A549 (cell line): ENCODE measurements at regions not wholly inside any gene's neighbourhood (a gene's known extent, or its start where the extent isn't known, plus 50 kb on each side); places are given as distances from the start of the nearest gene placed in this dataset.

Source experiments
- ATAC-seq, 2 experiments: fragments of 200-7000 bp in 1 of 2; fragments of >200 bp in 1 of 2; cut with Nextera tagmentation in 1 of 2; cut with Tn5 transposase in 1 of 2; 3 replicates each; pipeline versions ENCODE4 v1.8.0 to v1.9.1; 2018 to 2020; ENCODE audit warnings: mild to moderate bottlenecking in 1 of 2, moderate library complexity in 1 of 2
- CTCF ChIA-PET: fragments of 300-600 bp; sonication (Branson Sonifier 250); formaldehyde crosslinking; extraction: SDS; loops from one replicate; lab custom pipeline; 2021; ENCODE audit warnings: antibody characterized with exemption, inconsistent platforms; lab: Yijun Ruan, JAX
- POLR2A ChIA-PET: fragments of 350-600 bp; formaldehyde crosslinking; extraction: SDS; loops from one replicate; lab custom pipeline; 2021; ENCODE audit warnings: antibody characterized with exemption, inconsistent platforms; lab: Yijun Ruan, JAX
- DNase-seq, 2 experiments: peaks; one replicate each; pipeline versions ENCODE4 v3.0.0 to v3.0.0-alpha.2; 2011 to 2016; ENCODE audit warnings: low read depth in 1 of 2, low spot score in 1 of 2
- FAIRE-seq: peaks from 2 replicates; lab custom pipeline; 2011; peaks lifted over from hg19 to GRCh38; lab: Jason Lieb, UNC
- H3K27ac ChIP-seq, 2 experiments: fragments of >200 bp; sonication (Bioruptor Twin); formaldehyde crosslinking; 3 replicates each; pipeline ENCODE4 v1.5.1; 2016 to 2017
- H3K4me1 ChIP-seq: fragments of >200 bp; sonication (Bioruptor Twin); formaldehyde crosslinking; 3 replicates; pipeline ENCODE4 v1.6.1; 2016
- H3K4me2 ChIP-seq: fragments of >200 bp; sonication (Bioruptor Twin); formaldehyde crosslinking; 3 replicates; pipeline ENCODE4 v1.6.1; 2016
- H3K4me3 ChIP-seq: fragments of >200 bp; sonication (Bioruptor Twin); formaldehyde crosslinking; 3 replicates; pipeline ENCODE4 v1.5.1; 2016
- H3K9me3 ChIP-seq: fragments of >200 bp; sonication (Bioruptor Twin); formaldehyde crosslinking; 3 replicates; pipeline ENCODE4 v1.6.1; 2016
- BCL3 ChIP-seq: fragments of >200 bp; sonication (Bioruptor Twin); formaldehyde crosslinking; IDR thresholded peaks from 3 replicates; pipeline ENCODE4 v1.6.1; 2016
- CHD2 ChIP-seq: fragments of 150-350 bp; IDR thresholded peaks from 2 replicates; pipeline ENCODE4 v1.6.1; 2014; ENCODE audit warnings: low read length; ENCODE audit not compliant: partially characterized antibody
- EHF ChIP-seq: fragments of 250-450 bp; sonication (Bioruptor Pico); IDR thresholded peaks from 2 replicates; pipeline ENCODE4 v1.5.0; 2020; ENCODE audit warnings: mild to moderate bottlenecking
- EP300 ChIP-seq, 2 experiments: fragments of >200 bp; sonication (Bioruptor Twin); formaldehyde crosslinking; IDR thresholded peaks; 2 replicates in 1 of 2; 3 replicates in 1 of 2; pipeline ENCODE4 v1.6.1; 2016 to 2017
- GATA3 ChIP-seq: IDR thresholded peaks from 2 replicates; pipeline ENCODE4 v1.6.1; 2012; ENCODE audit warnings: borderline replicate concordance
- HES2 ChIP-seq: fragments of >200 bp; sonication (Bioruptor Twin); formaldehyde crosslinking; IDR thresholded peaks from 2 replicates; pipeline ENCODE4 v1.6.1; 2016
- HEYL ChIP-seq: fragments of 250-450 bp; sonication (Bioruptor Pico); IDR thresholded peaks from 2 replicates; pipeline ENCODE4 v1.8.0; 2021; ENCODE audit warnings: mild to moderate bottlenecking, moderate library complexity
- JUN ChIP-seq, 2 experiments: fragments of >200 bp; sonication (Bioruptor Twin); formaldehyde crosslinking; IDR thresholded peaks; 2 replicates in 1 of 2; 3 replicates in 1 of 2; pipeline ENCODE4 v1.6.1; 2016 to 2017
- JUNB ChIP-seq: fragments of >200 bp; sonication (Bioruptor Twin); formaldehyde crosslinking; IDR thresholded peaks from 2 replicates; pipeline ENCODE4 v1.6.1; 2016
- KDM5A ChIP-seq: fragments of 200-600 bp; sonication (generic); IDR thresholded peaks from 2 replicates; pipeline ENCODE4 v1.6.1; 2016; ENCODE audit warnings: antibody characterized with exemption, mild to moderate bottlenecking
- MAX ChIP-seq: IDR thresholded peaks from 2 replicates; pipeline ENCODE4 v1.6.1; 2012
- MYC ChIP-seq: IDR thresholded peaks from 2 replicates; pipeline ENCODE4 v1.6.1; 2012; ENCODE audit warnings: mild to moderate bottlenecking, inconsistent platforms, low read length, improper control_type of control experiment, borderline replicate concordance
- NR3C1 ChIP-seq: fragments of >200 bp; sonication (Bioruptor Twin); formaldehyde crosslinking; IDR thresholded peaks from 3 replicates; pipeline ENCODE4 v1.6.1; 2017
- PBX3 ChIP-seq: IDR thresholded peaks from 2 replicates; pipeline ENCODE4 v1.6.1; 2012
- PHF8 ChIP-seq: fragments of 200-600 bp; sonication (generic); IDR thresholded peaks from 2 replicates; pipeline ENCODE4 v1.6.1; 2016; ENCODE audit warnings: low read depth, mild to moderate bottlenecking, antibody characterized with exemption, moderate library complexity, borderline replicate concordance
- POLR2AphosphoS2 ChIP-seq: conservative IDR thresholded peaks from 2 replicates; pipeline ENCODE4 v1.6.1; 2012; ENCODE audit warnings: low read length, improper control_type of control experiment, inconsistent platforms
- RAD21 ChIP-seq, 2 experiments: fragments of >200 bp in 1 of 2; sonication (Bioruptor Twin) in 1 of 2; formaldehyde crosslinking in 1 of 2; IDR thresholded peaks in 1 of 2; conservative IDR thresholded peaks in 1 of 2; 2 replicates in 1 of 2; 3 replicates in 1 of 2; pipeline ENCODE4 v1.6.1; 2012 to 2018; ENCODE audit warnings: inconsistent platforms in 1 of 2
- REST ChIP-seq: fragments of 200-600 bp; sonication (generic); IDR thresholded peaks from 2 replicates; pipeline ENCODE4 v1.6.1; 2016; ENCODE audit warnings: antibody characterized with exemption, mild to moderate bottlenecking, moderate library complexity
- SMC3 ChIP-seq: fragments of >200 bp; sonication (Bioruptor Twin); formaldehyde crosslinking; IDR thresholded peaks from 3 replicates; pipeline ENCODE4 v1.6.1; 2018; ENCODE audit warnings: inconsistent platforms
- SREBF2 ChIP-seq: fragments of 450-650 bp; IDR thresholded peaks from 2 replicates; pipeline ENCODE4 v1.6.1; 2014; ENCODE audit warnings: mild to moderate bottlenecking, moderate library complexity
- TFCP2L1 ChIP-seq: fragments of 250-450 bp; sonication (Bioruptor Pico); IDR thresholded peaks from 2 replicates; pipeline ENCODE4 v1.5.0; 2021; ENCODE audit warnings: mild to moderate bottlenecking
- TP53 ChIP-seq: fragments of 250-450 bp; sonication (Bioruptor Pico); IDR thresholded peaks from 2 replicates; pipeline ENCODE4 v1.5.0; 2021; ENCODE audit warnings: mild to moderate bottlenecking, moderate library complexity
- ZC3H11A ChIP-seq: fragments of 450-650 bp; IDR thresholded peaks from 2 replicates; pipeline ENCODE4 v1.6.1; 2014; ENCODE audit warnings: antibody characterized with exemption, mild to moderate bottlenecking
- ZNF302 ChIP-seq: fragments of 250-450 bp; sonication (Bioruptor Pico); IDR thresholded peaks from 2 replicates; pipeline ENCODE4 v1.9.0; 2021; ENCODE audit warnings: inconsistent platforms, mild to moderate bottlenecking, moderate library complexity
- WGBS: methylation state at CpG from one replicate; pipeline ENCODE4 v1.1.6; 2017; ENCODE audit errors: missing lambda C conversion rate; 5-methylcytosine and 5-hydroxymethylcytosine counted together

- ATAC-seq (no peak), FAIRE-seq (no peak), DNase-seq (no peak)
- H3K27ac ChIP-seq: no peak overlapping the region
- no peak overlapping the region for H3K4me3 ChIP-seq
- no peaks in the 10 kb centered on the region; the same call in 2 of the 3 replicates for H3K9me3 ChIP-seq
- POLR2A ChIA-PET: no interaction called here
- TF ChIP-seq HES2: no peak
- TF ChIP-seq NR3C1: no peak
- no peak for TF ChIP-seq SREBF2
- TF ChIP-seq RAD21 (conservative IDR thresholded peaks at IDR 0.05 in 1 of 2, IDR thresholded peaks at IDR 0.05 in 1 of 2): no peak
- TF ChIP-seq JUN (IDR thresholded peaks at IDR 0.05): no peak
- TF ChIP-seq ZC3H11A: no peak
- no peak for TF ChIP-seq REST
- no peak for TF ChIP-seq ZNF302
- no peak for TF ChIP-seq HEYL (CRISPR knock-in tag)
- 24% methylated on average over 1 of the region's 1 CpG for WGBS
- CTCF ChIA-PET: no interaction called here
- no peak overlapping the region for H3K4me2 ChIP-seq
- no peaks in the 10 kb centered on the region for H3K4me1 ChIP-seq
Measured at GRCh38 chr18:76747676-76748075, 74.7 kb upstream of the ZNF236 start.

GRCh38 chr18:76741346-76741745 is 81.0 kb upstream of the ZNF236 start:
- no peak for FAIRE-seq
- no peak for DNase-seq
- ChIA-PET POLR2A (no interaction called here), CTCF (no interaction called here)
- H3K4me1 ChIP-seq: peaks cover 9% of the 10 kb centered on the region
- 95% methylated on average over 3 of the region's 3 CpGs for WGBS
- no peak for ATAC-seq
- H3K4me2 ChIP-seq: no peak overlapping the region
- no peaks in the 10 kb centered on the region for H3K9me3 ChIP-seq
- H3K4me3 ChIP-seq: no peak overlapping the region
- TF ChIP-seq HES2 (no peak), MYC (no peak), BCL3 (no peak), KDM5A (no peak), HEYL (CRISPR knock-in tag) (no peak), PBX3 (no peak), JUNB (no peak), POLR2AphosphoS2 (no peak), PHF8 (no peak), GATA3 (no peak), TP53 (CRISPR knock-in tag) (no peak), EP300 (IDR thresholded peaks at IDR 0.05) (no peak), ZNF302 (no peak), TFCP2L1 (no peak), SMC3 (no peak), JUN (IDR thresholded peaks at IDR 0.05) (no peak), CHD2 (no peak), MAX (no peak), RAD21 (conservative IDR thresholded peaks at IDR 0.05 in 1 of 2, IDR thresholded peaks at IDR 0.05 in 1 of 2) (no peak), EHF (CRISPR knock-in tag) (no peak)
- no peak overlapping the region; a peak in 2 of 6 replicates for H3K27ac ChIP-seq
